Trophoblast cell (in vitro differentiated cells and primary cell): ENCODE measurements at regions not wholly inside any gene's neighbourhood (a gene's known extent, or its start where the extent isn't known, plus 50 kb on each side); places are given as distances from the start of the nearest gene placed in this dataset.

Experiments used
- DNase-seq, 2 donors: peaks; one replicate each; pipeline ENCODE4 v3.0.0-alpha.2; 2016
- H2AFZ ChIP-seq: 2 replicates; pipeline ENCODE4 v1.6.1; 2013; ENCODE audit warnings: low read length, moderate library complexity, mild to moderate bottlenecking; ENCODE audit not compliant: insufficient read depth, poor library complexity
- H2AK5ac ChIP-seq: 2 replicates; pipeline ENCODE4 v1.6.1; 2013; ENCODE audit warnings: mild to moderate bottlenecking, low read length
- H2BK120ac ChIP-seq: 2 replicates; pipeline ENCODE4 v1.6.1; 2013; ENCODE audit warnings: low read length, mild to moderate bottlenecking, moderate library complexity; ENCODE audit not compliant: insufficient read depth, poor library complexity
- H2BK12ac ChIP-seq: 2 replicates; pipeline ENCODE4 v1.6.1; 2013; ENCODE audit warnings: mild to moderate bottlenecking, low read length, moderate library complexity
- H2BK5ac ChIP-seq: 2 replicates; pipeline ENCODE4 v1.6.1; 2013; ENCODE audit warnings: low read length, low read depth, moderate library complexity, mild to moderate bottlenecking; ENCODE audit not compliant: poor library complexity
- H3K14ac ChIP-seq: 2 replicates; pipeline ENCODE4 v1.6.1; 2013; ENCODE audit warnings: mild to moderate bottlenecking, low read length
- H3K18ac ChIP-seq: 2 replicates; pipeline ENCODE4 v1.6.1; 2013; ENCODE audit warnings: mild to moderate bottlenecking, low read length
- H3K23ac ChIP-seq: 2 replicates; pipeline ENCODE4 v1.6.1; 2013; ENCODE audit warnings: low read length
- H3K27ac ChIP-seq: 2 replicates; pipeline ENCODE4 v1.5.1; 2013; ENCODE audit warnings: low read depth, mild to moderate bottlenecking, inconsistent platforms, low read length, moderate library complexity
- H3K27me3 ChIP-seq: 2 replicates; pipeline ENCODE4 v1.6.1; 2013; ENCODE audit warnings: inconsistent platforms, mild to moderate bottlenecking, low read length, moderate library complexity; ENCODE audit not compliant: insufficient read depth
- H3K36me3 ChIP-seq, 2 experiments: 1 replicate in 1 of 2; 2 replicates in 1 of 2; pipeline ENCODE4 v1.6.1; 2013; ENCODE audit warnings: low read length in 2 of 2, mild to moderate bottlenecking in 2 of 2, moderate library complexity in 1 of 2; ENCODE audit not compliant: insufficient read depth in 2 of 2, control insufficient read depth in 1 of 2
- H3K4ac ChIP-seq: 2 replicates; pipeline ENCODE4 v1.6.1; 2013; ENCODE audit warnings: low read depth, mild to moderate bottlenecking, low read length, moderate library complexity
- H3K4me1 ChIP-seq, 2 experiments: 1 replicate in 1 of 2; 2 replicates in 1 of 2; pipeline ENCODE4 v1.6.1; 2013; ENCODE audit warnings: low read length in 2 of 2, mild to moderate bottlenecking in 2 of 2, moderate library complexity in 1 of 2; ENCODE audit not compliant: insufficient read depth in 2 of 2, control insufficient read depth in 1 of 2
- H3K4me2 ChIP-seq: 2 replicates; pipeline ENCODE4 v1.6.1; 2013; ENCODE audit warnings: inconsistent platforms, mild to moderate bottlenecking, low read length, moderate library complexity
- H3K4me3 ChIP-seq: 2 replicates; pipeline ENCODE4 v1.5.1; 2013; ENCODE audit warnings: mild to moderate bottlenecking, low read depth, low read length, inconsistent platforms
- H3K79me1 ChIP-seq: one replicate; pipeline ENCODE4 v1.6.1; 2013; ENCODE audit warnings: low read length
- H3K79me2 ChIP-seq: 2 replicates; pipeline ENCODE4 v1.6.1; 2013; ENCODE audit warnings: low read length, mild to moderate bottlenecking; ENCODE audit not compliant: control insufficient read depth, insufficient read depth, poor library complexity
- H3K9ac ChIP-seq: 2 replicates; pipeline ENCODE4 v1.6.1; 2013; ENCODE audit warnings: mild to moderate bottlenecking, low read length
- H3K9me3 ChIP-seq: 2 replicates; pipeline ENCODE4 v1.6.1; 2013; ENCODE audit warnings: low read depth, mild to moderate bottlenecking, control low read depth, inconsistent platforms, low read length; ENCODE audit not compliant: insufficient read depth
- H4K12ac ChIP-seq: 2 replicates; pipeline ENCODE4 v1.6.1; 2013; ENCODE audit warnings: low read depth, mild to moderate bottlenecking, low read length, moderate library complexity
- H4K8ac ChIP-seq: 2 replicates; pipeline ENCODE4 v1.6.1; 2013; ENCODE audit warnings: low read depth, mild to moderate bottlenecking, low read length, moderate library complexity
- H4K91ac ChIP-seq: one replicate; pipeline ENCODE4 v1.6.1; 2013; ENCODE audit warnings: low read depth, mild to moderate bottlenecking, low read length, moderate library complexity
- WGBS: extraction: QIAGEN DNeasy Blood & Tissue Kit; methylation state at CpG from one replicate; pipeline ENCODE4 v1.1.7; 2013; ENCODE audit warnings: missing lambda C conversion rate; ENCODE audit not compliant: insufficient read length, insufficient coverage; ENCODE audit errors: extremely low coverage; 5-methylcytosine and 5-hydroxymethylcytosine counted together

DNA sequence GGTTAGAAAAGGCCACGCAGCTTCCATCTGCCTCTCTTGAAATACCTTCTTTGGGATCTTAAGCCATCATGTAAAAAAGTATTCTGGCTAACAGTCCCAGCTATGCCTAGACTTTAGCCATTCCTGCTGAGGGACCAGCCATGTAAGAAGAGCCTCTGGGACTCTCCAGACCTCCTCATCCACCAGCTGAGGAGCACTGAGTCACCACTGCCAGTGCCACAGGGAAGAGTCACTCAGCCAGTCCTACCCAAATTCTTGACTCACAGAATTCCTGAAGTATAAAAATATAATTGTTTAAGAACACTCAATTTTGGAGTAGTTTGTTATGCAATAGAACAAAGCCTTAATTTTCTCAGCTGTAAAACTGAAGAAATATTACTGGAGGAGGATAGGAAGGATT is 436.7 kb downstream of the ZEB2 start:
- no peak overlapping the region for H3K4me3 ChIP-seq
- no peak overlapping the region for H3K4me2 ChIP-seq
- H3K79me2 ChIP-seq, result no peaks in the 10 kb centered on the region
- no peak overlapping the region for H4K12ac ChIP-seq
- H3K18ac ChIP-seq, result no peak overlapping the region
- H3K36me3 ChIP-seq, result no peaks in the 10 kb centered on the region
- no peak overlapping the region for H2BK120ac ChIP-seq
- H3K4ac ChIP-seq, result no peak overlapping the region
- H4K8ac ChIP-seq, result no peak overlapping the region
- H2BK5ac ChIP-seq, result no peak overlapping the region
- no peak overlapping the region for H2AK5ac ChIP-seq
- H3K27ac ChIP-seq, result no peak overlapping the region
- H2BK12ac ChIP-seq, result no peak overlapping the region
- no CpG with 5 or more reads among the region's 1 CpG for WGBS
- no peaks in the 10 kb centered on the region for H3K27me3 ChIP-seq
- no peak overlapping the region for H4K91ac ChIP-seq
- H3K79me1 ChIP-seq, result no peaks in the 10 kb centered on the region
- no peak overlapping the region for H3K23ac ChIP-seq
- H3K4me1 ChIP-seq, result no peaks in the 10 kb centered on the region
- peak; percentile 29 to 43 for DNase-seq
- no peak overlapping the region for H2AFZ ChIP-seq
- H3K9me3 ChIP-seq, result no peaks in the 10 kb centered on the region
- H3K14ac ChIP-seq, result no peak overlapping the region
- no peak overlapping the region for H3K9ac ChIP-seq

DNA sequence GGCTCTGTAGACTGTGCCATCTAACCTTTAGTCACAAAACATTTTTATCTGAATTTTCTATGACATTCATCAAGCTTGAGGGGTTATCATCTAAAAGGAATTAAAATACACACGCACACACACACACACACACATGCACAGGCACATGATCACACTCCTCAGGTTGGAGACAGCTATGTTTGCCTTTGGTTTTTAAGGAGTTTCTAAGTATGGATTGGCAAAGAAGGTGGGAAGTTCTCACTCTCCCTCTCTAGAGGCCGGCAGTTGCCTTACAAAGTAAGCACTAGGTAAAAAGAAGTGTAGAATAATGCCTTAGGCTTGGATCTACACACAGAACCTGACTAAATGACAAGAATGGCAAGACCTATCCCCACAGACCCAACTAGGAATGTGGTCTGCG is 437.1 kb downstream of the ZEB2 start:
- Histone ChIP-seq H2BK120ac (no peak overlapping the region), H3K4me3 (no peak overlapping the region), H4K91ac (no peak overlapping the region), H2AK5ac (no peak overlapping the region), H4K8ac (no peak overlapping the region), H3K27ac (no peak overlapping the region), H2BK5ac (no peak overlapping the region), H2BK12ac (no peak overlapping the region), H3K4me1 (no peaks in the 10 kb centered on the region), H3K4me2 (no peak overlapping the region), H4K12ac (no peak overlapping the region), H3K14ac (no peak overlapping the region), H3K79me2 (no peaks in the 10 kb centered on the region), H3K18ac (no peak overlapping the region), H3K23ac (no peak overlapping the region), H3K36me3 (no peaks in the 10 kb centered on the region), H3K9ac (no peak overlapping the region), H3K27me3 (no peaks in the 10 kb centered on the region), H3K4ac (no peak overlapping the region), H2AFZ (no peak overlapping the region), H3K9me3 (no peaks in the 10 kb centered on the region), H3K79me1 (no peaks in the 10 kb centered on the region)
- no peak for DNase-seq
- WGBS, result no CpG with 5 or more reads among the region's 3 CpGs

DNA sequence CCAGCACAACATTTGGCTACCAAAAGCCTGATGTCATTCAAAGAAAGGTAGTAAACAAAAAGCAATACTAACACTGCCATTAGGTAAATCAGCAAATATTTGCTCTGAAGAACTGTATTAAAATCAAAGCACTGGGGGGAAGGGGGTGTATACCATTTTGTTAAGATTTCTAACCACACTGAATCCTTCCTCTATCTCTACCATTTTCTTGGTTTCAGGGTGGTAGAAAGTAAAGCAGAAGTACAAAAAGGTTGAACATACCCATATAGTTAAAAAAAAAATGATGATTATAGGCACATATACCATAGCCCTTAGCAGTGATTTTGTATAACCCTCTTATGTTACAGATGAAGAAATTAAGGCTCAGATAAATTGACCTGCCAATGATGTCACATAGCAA is 437.6 kb downstream of the ZEB2 start:
- H3K4me2 ChIP-seq, result no peak overlapping the region
- no peak overlapping the region for H3K9ac ChIP-seq
- no peak overlapping the region for H2BK12ac ChIP-seq
- no peaks in the 10 kb centered on the region for H3K79me1 ChIP-seq
- no peak overlapping the region for H3K14ac ChIP-seq
- no peak for DNase-seq
- no peak overlapping the region for H3K27ac ChIP-seq
- no peak overlapping the region for H3K23ac ChIP-seq
- no peak overlapping the region for H3K4me3 ChIP-seq
- H3K9me3 ChIP-seq, result no peaks in the 10 kb centered on the region
- H4K8ac ChIP-seq, result no peak overlapping the region
- H3K27me3 ChIP-seq, result no peaks in the 10 kb centered on the region
- no peak overlapping the region for H2AFZ ChIP-seq
- no peak overlapping the region for H2BK120ac ChIP-seq
- no peak overlapping the region for H2BK5ac ChIP-seq
- no peak overlapping the region for H4K12ac ChIP-seq
- H3K4me1 ChIP-seq, result no peaks in the 10 kb centered on the region
- no peak overlapping the region for H3K18ac ChIP-seq
- no peak overlapping the region for H2AK5ac ChIP-seq
- H3K36me3 ChIP-seq, result no peaks in the 10 kb centered on the region
- H3K4ac ChIP-seq, result no peak overlapping the region
- no peaks in the 10 kb centered on the region for H3K79me2 ChIP-seq
- no peak overlapping the region for H4K91ac ChIP-seq

DNA sequence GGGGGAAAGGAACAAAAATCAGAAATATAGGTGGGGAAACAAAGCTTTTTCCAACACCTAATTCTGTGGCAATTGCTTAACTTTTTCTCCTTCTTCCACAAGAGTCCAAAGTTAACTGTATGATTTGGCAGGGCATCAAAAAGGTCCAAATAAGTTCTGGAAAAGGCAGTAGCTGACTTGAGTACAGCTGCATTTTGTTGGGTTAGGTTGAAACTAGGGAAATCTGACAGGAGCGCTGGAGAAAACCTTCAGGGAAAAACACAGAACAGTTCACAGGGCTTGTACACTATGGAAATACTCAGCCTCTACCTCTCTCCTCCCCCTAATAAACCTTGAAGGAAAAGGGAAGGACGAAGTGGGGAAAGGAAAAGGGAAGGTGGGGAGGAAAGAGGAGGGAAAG is 438.6 kb downstream of the ZEB2 start:
- no peak overlapping the region for H3K4ac ChIP-seq
- H4K91ac ChIP-seq, result no peak overlapping the region
- H3K4me3 ChIP-seq, result no peak overlapping the region
- no peak overlapping the region for H2BK5ac ChIP-seq
- H3K14ac ChIP-seq, result no peak overlapping the region
- no peaks in the 10 kb centered on the region for H3K9me3 ChIP-seq
- no peak overlapping the region for H3K9ac ChIP-seq
- no peak for DNase-seq
- no peak overlapping the region for H2AK5ac ChIP-seq
- H3K4me2 ChIP-seq, result no peak overlapping the region
- no peaks in the 10 kb centered on the region for H3K27me3 ChIP-seq
- peak overlapping the region; percentile 70 for H4K8ac ChIP-seq
- no peaks in the 10 kb centered on the region for H3K79me2 ChIP-seq
- no peak overlapping the region for H3K27ac ChIP-seq
- no peaks in the 10 kb centered on the region for H3K79me1 ChIP-seq
- no peaks in the 10 kb centered on the region for H3K4me1 ChIP-seq
- no peak overlapping the region for H2BK120ac ChIP-seq
- 100% methylated on average over 1 of the region's 2 CpGs for WGBS
- no peak overlapping the region for H4K12ac ChIP-seq
- no peaks in the 10 kb centered on the region for H3K36me3 ChIP-seq
- no peak overlapping the region for H3K18ac ChIP-seq
- H2AFZ ChIP-seq, result no peak overlapping the region
- no peak overlapping the region for H2BK12ac ChIP-seq
- no peak overlapping the region for H3K23ac ChIP-seq

DNA sequence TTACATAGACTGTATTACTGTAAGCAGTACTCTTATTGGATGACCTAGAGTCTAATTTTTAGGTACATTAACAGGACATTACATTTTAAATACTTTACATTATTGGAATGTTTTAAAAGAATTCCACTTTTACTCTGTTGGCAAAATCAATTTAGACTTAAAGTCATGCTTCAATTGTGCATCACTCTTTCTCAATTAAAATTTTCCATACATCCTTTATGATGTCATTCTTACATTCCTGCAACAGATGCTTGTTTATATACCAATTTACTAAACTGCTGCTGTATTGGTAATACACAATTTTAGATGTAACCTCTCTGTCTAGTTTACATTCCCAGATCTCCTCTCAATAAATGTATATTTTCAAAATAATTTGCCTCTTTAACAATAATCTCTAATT is 440.1 kb downstream of the ZEB2 start:
- H2BK5ac ChIP-seq, result no peak overlapping the region
- H3K14ac ChIP-seq, result no peak overlapping the region
- H2BK120ac ChIP-seq, result no peak overlapping the region
- no peak overlapping the region for H3K4me3 ChIP-seq
- no peak overlapping the region for H3K23ac ChIP-seq
- no peak overlapping the region for H3K9ac ChIP-seq
- H2AK5ac ChIP-seq, result no peak overlapping the region
- no peaks in the 10 kb centered on the region for H3K36me3 ChIP-seq
- H2AFZ ChIP-seq, result no peak overlapping the region
- no peaks in the 10 kb centered on the region for H3K4me1 ChIP-seq
- DNase-seq, result no peak
- H2BK12ac ChIP-seq, result no peak overlapping the region
- no peak overlapping the region for H3K4me2 ChIP-seq
- H3K79me1 ChIP-seq, result no peaks in the 10 kb centered on the region
- H3K18ac ChIP-seq, result no peak overlapping the region
- no peak overlapping the region for H3K4ac ChIP-seq
- no peaks in the 10 kb centered on the region for H3K27me3 ChIP-seq
- no peak overlapping the region for H4K8ac ChIP-seq
- no peak overlapping the region for H4K12ac ChIP-seq
- H3K27ac ChIP-seq, result no peak overlapping the region
- no peak overlapping the region for H4K91ac ChIP-seq
- no peaks in the 10 kb centered on the region for H3K9me3 ChIP-seq
- no peaks in the 10 kb centered on the region for H3K79me2 ChIP-seq
